HepG2 (cell line): ENCODE measurements at regions not wholly inside any gene's neighbourhood (a gene's known extent, or its start where the extent isn't known, plus 50 kb on each side); places are given as distances from the start of the nearest gene placed in this dataset.
"Not testable (repeated sequence)": the region's sequence is repeated elsewhere in the genome, so short reads cannot be mapped to it uniquely, and the experiment has no call there.

ENCODE experiments used
- EP300 ChIP-seq, 3 experiments: sonication (generic) in 1 of 3; formaldehyde crosslinking in 1 of 3; IDR thresholded peaks; 2 replicates each; pipeline versions ENCODE4 v1.5.1 to v1.6.1; 2011 to 2020; ENCODE audit warnings: low read depth in 2 of 3, low read length in 2 of 3, borderline replicate concordance in 1 of 3, improper control_type of control experiment in 1 of 3, mild to moderate bottlenecking in 1 of 3, missing genetic modification reagents in 1 of 3, moderate library complexity in 1 of 3
- HDAC6 ChIP-seq: fragments of 200-600 bp; sonication (generic); IDR thresholded peaks from 2 replicates; pipeline ENCODE4 v1.7.0; 2017; ENCODE audit warnings: mild to moderate bottlenecking, antibody characterized with exemption, low read length, low read depth
- TF ChIP-seq, protein P1 (sequence below): sonication (generic); formaldehyde crosslinking; IDR thresholded peaks from 2 replicates; pipeline ENCODE4 v1.8.0; 2022; ENCODE audit warnings: mild to moderate bottlenecking, missing genetic modification reagents; ENCODE audit not compliant: insufficient replicate concordance

DNA sequence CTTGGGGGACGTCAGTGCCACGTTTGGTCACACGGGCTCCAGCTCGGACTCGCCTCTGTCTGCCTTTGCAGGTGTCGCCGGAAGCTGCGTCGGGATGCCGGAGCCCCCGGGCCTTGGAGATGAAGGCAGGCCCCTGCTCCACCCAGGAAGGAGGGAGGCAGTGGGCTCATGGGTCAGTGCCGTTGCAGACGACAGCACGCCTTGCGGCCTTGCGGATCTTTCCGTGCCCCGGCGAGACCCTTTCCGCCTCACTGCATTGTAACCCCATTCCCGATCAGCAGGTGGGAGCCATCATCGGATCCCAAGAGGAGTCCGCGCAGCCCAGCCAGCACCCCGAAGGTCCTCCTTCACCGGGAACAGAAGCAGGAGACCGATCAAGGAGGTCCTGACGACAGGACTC, 1422.2 kb upstream of the PCDH10 start:
- TF ChIP-seq HDAC6; EP300 (IDR thresholded peaks at IDR 0.05; ENCODE audit: low read depth in 2 of 2, low read length in 2 of 2); EP300 (CRISPR knock-in tag; IDR thresholded peaks at IDR 0.05; ENCODE audit: borderline replicate concordance): not testable (repeated sequence)
- TF ChIP-seq, protein P1, sequence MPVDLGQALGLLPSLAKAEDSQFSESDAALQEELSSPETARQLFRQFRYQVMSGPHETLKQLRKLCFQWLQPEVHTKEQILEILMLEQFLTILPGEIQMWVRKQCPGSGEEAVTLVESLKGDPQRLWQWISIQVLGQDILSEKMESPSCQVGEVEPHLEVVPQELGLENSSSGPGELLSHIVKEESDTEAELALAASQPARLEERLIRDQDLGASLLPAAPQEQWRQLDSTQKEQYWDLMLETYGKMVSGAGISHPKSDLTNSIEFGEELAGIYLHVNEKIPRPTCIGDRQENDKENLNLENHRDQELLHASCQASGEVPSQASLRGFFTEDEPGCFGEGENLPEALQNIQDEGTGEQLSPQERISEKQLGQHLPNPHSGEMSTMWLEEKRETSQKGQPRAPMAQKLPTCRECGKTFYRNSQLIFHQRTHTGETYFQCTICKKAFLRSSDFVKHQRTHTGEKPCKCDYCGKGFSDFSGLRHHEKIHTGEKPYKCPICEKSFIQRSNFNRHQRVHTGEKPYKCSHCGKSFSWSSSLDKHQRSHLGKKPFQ (CRISPR knock-in tag) = not testable (repeated sequence)
